GM12878 (cell line): ENCODE measurements at regions not wholly inside any gene's neighbourhood (a gene's known extent, or its start where the extent isn't known, plus 50 kb on each side); places are given as distances from the start of the nearest gene placed in this dataset.

Experiments used
- ATAC-seq: fragments of 200-7000 bp; cut with Tn5 transposase; 3 replicates; pipeline ENCODE4 v1.9.1; 2020; ENCODE audit warnings: mild to moderate bottlenecking, moderate library complexity
- BruUV-seq: library from RNA; stranded (reverse); fragments of 400-500 nt; replicated peaks from 2 replicates; lab custom pipeline; 2021; lab: Mats Ljungman, UMichigan
- CTCF ChIA-PET: fragments of 300-600 bp; sonication (Branson Sonifier 250); formaldehyde crosslinking; extraction: SDS; loops from one replicate; lab custom pipeline; 2021; ENCODE audit warnings: inconsistent platforms; lab: Yijun Ruan, JAX
- POLR2A ChIA-PET: fragments of 350-600 bp; formaldehyde crosslinking; extraction: SDS; loops from one replicate; lab custom pipeline; 2021; ENCODE audit warnings: inconsistent platforms; lab: Charles Lee
- RAD21 ChIA-PET: fragments of 300-600 bp; sonication (Branson Sonifier 250); formaldehyde crosslinking; loops from one replicate; lab custom pipeline; 2023; ENCODE audit warnings: antibody characterized with exemption; ENCODE audit not compliant: unreplicated experiment; lab: Charles Lee
- SMC1A ChIA-PET: fragments of 300-600 bp; sonication (Branson Sonifier 250); formaldehyde crosslinking; loops from one replicate; lab custom pipeline; 2023; ENCODE audit not compliant: unreplicated experiment, uncharacterized antibody; lab: Charles Lee
- DNase-seq: peaks from one replicate; pipeline ENCODE4 v3.0.0-alpha.2; 2011; ENCODE audit warnings: low read depth, low spot score
- FAIRE-seq: peaks from 3 replicates; lab custom pipeline; 2011; peaks lifted over from hg19 to GRCh38; lab: Jason Lieb, UNC
- H2AFZ ChIP-seq: 2 replicates; pipeline ENCODE4 v1.6.0; 2011; ENCODE audit warnings: low read depth, low read length, control low read depth; ENCODE audit not compliant: control insufficient read depth
- H3K27ac ChIP-seq: 2 replicates; pipeline ENCODE4 v1.5.1; 2011; ENCODE audit warnings: control low read depth; ENCODE audit not compliant: control insufficient read depth, insufficient read depth
- H3K27me3 ChIP-seq, 2 experiments: replicated peaks in 1 of 2; 2 replicates each; pipeline versions ENCODE4 v1.6.0 to v1.6.1; 2011; ENCODE audit warnings: low read length in 1 of 2; ENCODE audit not compliant: control insufficient read depth in 2 of 2, insufficient read depth in 2 of 2
- H3K36me3 ChIP-seq, 2 experiments: 2 replicates each; pipeline ENCODE4 v1.5.1; 2011; ENCODE audit warnings: low read length in 1 of 2; ENCODE audit not compliant: control insufficient read depth in 2 of 2, insufficient read depth in 2 of 2
- H3K4me1 ChIP-seq: 2 replicates; pipeline ENCODE4 v1.6.1; 2011; ENCODE audit warnings: mild to moderate bottlenecking, low read length, moderate library complexity, mixed read lengths; ENCODE audit not compliant: control insufficient read depth, insufficient read depth
- H3K4me2 ChIP-seq: 2 replicates; pipeline ENCODE4 v1.6.0; 2011; ENCODE audit warnings: control low read depth; ENCODE audit not compliant: control insufficient read depth, insufficient read depth
- H3K4me3 ChIP-seq: fragments of 200-600 bp; sonication (generic); 2 replicates; pipeline ENCODE4 v1.5.1; 2016
- H3K79me2 ChIP-seq: 2 replicates; pipeline ENCODE4 v1.6.0; 2011; ENCODE audit warnings: low read length; ENCODE audit not compliant: control insufficient read depth, insufficient read depth
- H3K9ac ChIP-seq: 2 replicates; pipeline ENCODE4 v1.8.0; 2011; ENCODE audit warnings: low read length, control low read depth, mixed read lengths; ENCODE audit not compliant: control insufficient read depth, insufficient read depth
- H3K9me3 ChIP-seq: replicated peaks from 3 replicates; pipeline ENCODE4 v1.5.1; 2011; ENCODE audit warnings: mild to moderate bottlenecking, low read length; ENCODE audit not compliant: control insufficient read depth, insufficient read depth
- H4K20me1 ChIP-seq: 2 replicates; pipeline ENCODE4 v1.6.0; 2011; ENCODE audit not compliant: control insufficient read depth, insufficient read depth
- BACH1 ChIP-seq: fragments of 450-650 bp; IDR thresholded peaks from 2 replicates; pipeline ENCODE4 v1.6.1; 2017; ENCODE audit warnings: mild to moderate bottlenecking, borderline replicate concordance
- CHD2 ChIP-seq: IDR thresholded peaks from 2 replicates; pipeline ENCODE4 v1.6.1; 2011; ENCODE audit warnings: low read depth, low read length, improper control_type of control experiment, borderline replicate concordance
- DPF2 ChIP-seq: fragments of 450-650 bp; IDR thresholded peaks from 2 replicates; pipeline ENCODE4 v1.6.1; 2017; ENCODE audit warnings: mild to moderate bottlenecking
- GABPA ChIP-seq: IDR thresholded peaks from 2 replicates; pipeline ENCODE4 v1.6.1; 2014; ENCODE audit warnings: antibody characterized with exemption, low read depth, mild to moderate bottlenecking, inconsistent platforms
- HDAC2 ChIP-seq: fragments of 200-600 bp; sonication (generic); IDR thresholded peaks from 2 replicates; pipeline ENCODE4 v1.6.1; 2017
- NFYB ChIP-seq: IDR thresholded peaks from 2 replicates; pipeline ENCODE4 v1.6.1; 2011; ENCODE audit warnings: low read depth, mild to moderate bottlenecking, low read length, improper control_type of control experiment, moderate library complexity; ENCODE audit not compliant: insufficient read depth
- NR2F1 ChIP-seq: fragments of 450-650 bp; conservative IDR thresholded peaks from 2 replicates; pipeline ENCODE4 v1.6.1; 2017; ENCODE audit warnings: mild to moderate bottlenecking
- RBBP5 ChIP-seq: fragments of 200-600 bp; sonication (generic); conservative IDR thresholded peaks from 2 replicates; pipeline ENCODE4 v1.6.1; 2016
- RELA ChIP-seq: fragments of 450-650 bp; IDR thresholded peaks from 2 replicates; pipeline ENCODE4 v1.8.0; 2014; ENCODE audit warnings: borderline replicate concordance; ENCODE audit not compliant: partially characterized antibody
- SRF ChIP-seq, 2 experiments: IDR thresholded peaks; 2 replicates each; pipeline ENCODE4 v1.6.1; 2011; ENCODE audit warnings: low read depth in 2 of 2, low read length in 2 of 2, mild to moderate bottlenecking in 1 of 2, moderate library complexity in 1 of 2
- WGBS: methylation state at CpG from one replicate; pipeline ENCODE4 v1.1.6; 2016; ENCODE audit warnings: low lambda C conversion rate; ENCODE audit not compliant: insufficient replicate concordance, insufficient coverage; ENCODE audit errors: missing lambda C conversion rate; 5-methylcytosine and 5-hydroxymethylcytosine counted together
- in situ Hi-C: fragments of 300-500 bp; cut with MboI; formaldehyde crosslinking; loops from 9 replicates; pipeline ENCODE4 v1.14.3; 2018; ENCODE audit warnings: mixed read lengths
- intact Hi-C: fragments of 100-400 bp; cut with micrococcal nuclease; formaldehyde crosslinking; loops from one replicate; pipeline ENCODE4 v1.14.2; 2022; ENCODE audit not compliant: unreplicated experiment
- TF ChIP-seq, protein P1 (sequence below): fragments of 450-650 bp; IDR thresholded peaks from 2 replicates; pipeline ENCODE4 v1.6.1; 2018; ENCODE audit warnings: borderline replicate concordance, mild to moderate bottlenecking; ENCODE audit not compliant: partially characterized antibody
- TF ChIP-seq, protein P2 (sequence below): fragments of 150-350 bp; IDR thresholded peaks from 2 replicates; pipeline ENCODE4 v1.6.1; 2014; ENCODE audit warnings: mild to moderate bottlenecking, low read depth, low read length

DNA sequence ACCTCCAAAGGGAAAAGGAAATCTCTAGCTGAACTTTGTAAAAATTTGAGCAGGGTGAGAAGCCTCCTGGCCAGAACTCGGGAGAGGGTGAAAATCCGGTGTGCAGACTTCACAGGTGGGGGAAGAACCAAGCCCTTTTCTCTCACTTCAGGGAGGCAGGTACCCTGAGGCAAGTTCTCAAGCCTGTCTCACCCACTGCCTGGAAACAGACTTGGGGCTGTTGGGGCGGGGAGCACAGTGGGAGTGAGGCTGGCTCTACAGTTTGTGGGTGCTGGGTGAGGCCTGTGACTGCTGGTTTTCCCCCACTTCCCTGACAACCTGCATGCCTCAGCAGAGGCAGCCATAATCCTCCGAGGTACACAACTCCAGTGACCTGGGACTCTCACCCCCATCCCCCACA lies 187.1 kb downstream of the KIF4B start:
- ChIA-PET RAD21 (no interaction called here), POLR2A (no interaction called here), SMC1A (no interaction called here), CTCF (no interaction called here)
- H3K27me3 ChIP-seq, result no peaks in the 10 kb centered on the region
- no peak overlapping the region for H3K4me3 ChIP-seq
- no peaks in the 10 kb centered on the region for H4K20me1 ChIP-seq
- no peak overlapping the region for H2AFZ ChIP-seq
- no peak overlapping the region for H3K27ac ChIP-seq
- H3K4me1 ChIP-seq, result no peaks in the 10 kb centered on the region
- H3K9me3 ChIP-seq, result no peaks in the 10 kb centered on the region
- H3K9ac ChIP-seq, result no peak overlapping the region
- DNase-seq (no peak), FAIRE-seq (no peak), ATAC-seq (no peak)
- no peak overlapping the region for H3K4me2 ChIP-seq
- no TSS peak for BruUV-seq
- intact Hi-C loops, result no loop called here
- no peaks in the 10 kb centered on the region for H3K79me2 ChIP-seq
- TF ChIP-seq BACH1 (no peak), DPF2 (no peak), NR2F1 (no peak), HDAC2 (no peak), RELA (no peak), CHD2 (no peak), NFYB (no peak), GABPA (no peak), SRF (IDR thresholded peaks at IDR 0.05; ENCODE audit: low read depth in 2 of 2, low read length in 2 of 2) (no peak), RBBP5 (no peak)
- TF ChIP-seq, protein P1, sequence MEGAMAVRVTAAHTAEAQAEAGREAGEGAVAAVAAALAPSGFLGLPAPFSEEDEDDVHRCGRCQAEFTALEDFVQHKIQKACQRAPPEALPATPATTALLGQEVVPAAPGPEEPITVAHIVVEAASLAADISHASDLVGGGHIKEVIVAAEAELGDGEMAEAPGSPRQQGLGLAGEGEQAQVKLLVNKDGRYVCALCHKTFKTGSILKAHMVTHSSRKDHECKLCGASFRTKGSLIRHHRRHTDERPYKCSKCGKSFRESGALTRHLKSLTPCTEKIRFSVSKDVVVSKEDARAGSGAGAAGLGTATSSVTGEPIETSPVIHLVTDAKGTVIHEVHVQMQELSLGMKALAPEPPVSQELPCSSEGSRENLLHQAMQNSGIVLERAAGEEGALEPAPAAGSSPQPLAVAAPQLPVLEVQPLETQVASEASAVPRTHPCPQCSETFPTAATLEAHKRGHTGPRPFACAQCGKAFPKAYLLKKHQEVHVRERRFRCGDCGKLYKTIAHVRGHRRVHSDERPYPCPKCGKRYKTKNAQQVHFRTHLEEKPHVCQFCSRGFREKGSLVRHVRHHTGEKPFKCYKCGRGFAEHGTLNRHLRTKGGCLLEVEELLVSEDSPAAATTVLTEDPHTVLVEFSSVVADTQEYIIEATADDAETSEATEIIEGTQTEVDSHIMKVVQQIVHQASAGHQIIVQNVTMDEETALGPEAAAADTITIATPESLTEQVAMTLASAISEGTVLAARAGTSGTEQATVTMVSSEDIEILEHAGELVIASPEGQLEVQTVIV, result no peak
- TF ChIP-seq, protein P2, sequence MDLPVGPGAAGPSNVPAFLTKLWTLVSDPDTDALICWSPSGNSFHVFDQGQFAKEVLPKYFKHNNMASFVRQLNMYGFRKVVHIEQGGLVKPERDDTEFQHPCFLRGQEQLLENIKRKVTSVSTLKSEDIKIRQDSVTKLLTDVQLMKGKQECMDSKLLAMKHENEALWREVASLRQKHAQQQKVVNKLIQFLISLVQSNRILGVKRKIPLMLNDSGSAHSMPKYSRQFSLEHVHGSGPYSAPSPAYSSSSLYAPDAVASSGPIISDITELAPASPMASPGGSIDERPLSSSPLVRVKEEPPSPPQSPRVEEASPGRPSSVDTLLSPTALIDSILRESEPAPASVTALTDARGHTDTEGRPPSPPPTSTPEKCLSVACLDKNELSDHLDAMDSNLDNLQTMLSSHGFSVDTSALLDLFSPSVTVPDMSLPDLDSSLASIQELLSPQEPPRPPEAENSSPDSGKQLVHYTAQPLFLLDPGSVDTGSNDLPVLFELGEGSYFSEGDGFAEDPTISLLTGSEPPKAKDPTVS, result no peak
- WGBS, result 46% methylated on average over 4 of the region's 4 CpGs
- no peaks in the 10 kb centered on the region for H3K36me3 ChIP-seq
- in situ Hi-C loops, result no loop called here
